NCI-H510A (cell line): ENCODE measurements at regions not wholly inside any gene's neighbourhood (a gene's known extent, or its start where the extent isn't known, plus 50 kb on each side); places are given as distances from the start of the nearest gene placed in this dataset.
A peak's percentile ranks its signal among the peaks of the same experiment; 100 is the strongest.

Source experiments
- DNase-seq: peaks from one replicate; lab custom pipeline; 2025; lab: John Stamatoyannopoulos, UW

DNA sequence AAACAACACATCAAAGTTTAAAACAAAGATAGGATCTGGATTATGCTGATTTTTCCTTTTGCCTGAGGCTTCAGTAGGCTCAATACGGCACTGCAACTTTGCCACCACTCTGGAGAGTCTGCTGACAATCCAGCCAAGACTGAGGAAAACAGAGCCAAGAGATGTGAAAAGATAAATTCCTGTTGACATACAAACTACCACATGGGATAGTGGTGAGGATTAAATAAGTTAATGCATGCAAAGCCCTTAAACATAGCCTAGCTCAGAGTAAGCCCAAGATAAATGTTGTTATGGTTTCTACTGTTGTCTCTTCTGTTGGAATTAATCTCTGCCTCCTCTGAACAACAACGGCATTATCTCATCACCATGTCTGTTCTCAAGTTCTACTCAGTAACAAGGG, 245.9 kb upstream of the LMCD1 start:
- no peak for DNase-seq

DNA sequence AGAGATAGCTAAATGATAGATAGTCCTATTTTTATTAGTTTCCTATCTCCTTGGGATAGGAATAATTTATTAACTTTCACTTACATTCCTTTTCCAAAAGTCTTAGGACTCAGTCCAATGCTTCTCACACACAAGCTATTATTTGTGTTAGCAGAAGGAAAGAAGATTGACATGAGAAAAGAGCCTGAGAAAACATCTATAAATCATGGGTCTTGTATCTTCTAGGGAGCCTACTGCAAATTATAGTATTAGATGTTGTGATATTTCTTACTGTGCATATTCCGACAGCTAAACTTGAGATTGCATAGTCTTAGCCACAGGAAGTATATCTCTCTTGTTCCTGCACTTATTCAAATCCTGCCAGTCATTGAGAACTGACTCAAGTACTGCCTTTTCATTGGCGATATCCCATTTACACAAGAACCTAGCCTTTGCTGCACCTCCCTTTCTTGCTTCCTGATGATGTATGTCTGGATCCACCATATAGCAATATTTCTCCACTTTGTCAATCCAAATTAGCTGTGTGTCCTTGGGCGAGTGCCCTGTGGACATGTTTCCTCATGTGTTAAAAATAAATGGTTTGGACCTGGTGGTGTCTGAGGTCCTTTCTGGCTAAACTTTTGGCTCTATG, 245.1 kb upstream of the LMCD1 start:
- no peak for DNase-seq

- DNase-seq: no peak
These were observed 240.6 kb upstream of the LMCD1 start for GRCh38 chr3:8261018-8261417.

DNA sequence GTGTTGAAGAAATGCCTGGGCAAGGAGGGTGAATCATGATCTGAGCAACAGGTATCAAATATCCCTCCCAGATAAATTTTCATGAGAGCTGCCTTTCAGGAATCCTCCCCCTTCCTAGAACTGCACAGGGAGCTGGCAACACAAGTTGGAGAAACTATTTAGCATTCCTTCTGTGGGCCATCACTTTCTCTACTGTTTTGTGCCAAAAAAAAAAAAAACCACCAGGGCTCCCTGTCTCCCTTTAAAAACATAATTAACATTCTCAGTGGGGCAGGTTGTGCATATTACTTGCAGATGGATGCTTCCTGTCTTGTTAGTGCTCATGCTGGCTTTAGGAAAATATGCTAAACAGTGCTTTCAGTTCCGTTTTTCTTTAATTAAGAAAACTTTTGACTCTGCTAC, 234.9 kb upstream of the LMCD1 start:
- no peak for DNase-seq

- DNase-seq: no peak
These were observed 228.1 kb upstream of the LMCD1 start for GRCh38 chr3:8273479-8273878.

GRCh38 chr3:8276056-8276455, 225.6 kb upstream of the LMCD1 start:
- no peak for DNase-seq

- DNase-seq: no peak
These were observed 225.1 kb upstream of the LMCD1 start for GRCh38 chr3:8276506-8276905.

DNA sequence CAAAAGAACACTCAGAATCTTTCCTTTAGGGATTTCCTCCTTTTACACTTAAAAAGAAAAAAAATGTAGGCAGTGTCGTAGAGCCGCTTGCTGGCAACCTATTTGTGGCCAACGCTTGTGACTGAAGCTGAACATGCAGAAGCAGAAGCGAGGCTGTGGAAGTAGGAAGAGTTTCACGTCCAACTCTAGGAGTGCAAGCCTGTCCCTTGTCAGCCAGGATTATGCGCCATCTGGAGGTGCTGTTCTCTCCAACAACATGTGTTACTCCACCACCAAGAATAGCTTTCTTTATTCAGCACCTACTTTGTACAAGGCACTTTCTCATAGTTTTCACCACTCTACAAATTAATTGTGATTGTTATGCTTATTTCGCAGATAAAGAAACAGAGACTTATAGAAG, 223.2 kb upstream of the LMCD1 start:
- DNase-seq: no peak

GRCh38 chr3:8279476-8279875, 222.1 kb upstream of the LMCD1 start:
- DNase-seq: no peak

- no peak for DNase-seq
These were observed 221.6 kb upstream of the LMCD1 start for GRCh38 chr3:8279886-8280550.

GRCh38 chr3:8282541-8283165, 219.0 kb upstream of the LMCD1 start:
- DNase-seq: no peak

- no peak for DNase-seq
These were observed 218.4 kb upstream of the LMCD1 start for GRCh38 chr3:8283193-8283592.

DNA sequence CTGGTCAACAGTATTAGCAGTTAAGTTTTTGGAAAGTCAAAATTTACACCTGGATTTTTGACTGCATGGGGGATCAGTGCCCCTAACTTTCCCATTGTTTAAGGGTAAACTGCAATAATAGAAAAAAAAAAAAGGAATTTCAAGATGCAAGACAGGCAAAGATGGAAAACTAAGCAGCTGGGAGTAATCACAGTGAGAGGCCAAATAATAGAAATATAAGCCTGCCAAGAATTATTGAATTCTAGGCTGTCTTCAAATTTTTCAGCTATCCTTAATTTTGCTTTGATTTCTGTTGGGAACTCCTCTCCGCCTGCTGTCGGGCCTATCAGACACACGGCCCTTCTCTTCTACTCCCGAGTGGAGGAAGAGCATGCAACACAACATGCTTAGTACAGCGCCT, 215.5 kb upstream of the LMCD1 start:
- DNase-seq: no peak

- no peak for DNase-seq
These were observed 214.9 kb upstream of the LMCD1 start for GRCh38 chr3:8286749-8287148.

DNA sequence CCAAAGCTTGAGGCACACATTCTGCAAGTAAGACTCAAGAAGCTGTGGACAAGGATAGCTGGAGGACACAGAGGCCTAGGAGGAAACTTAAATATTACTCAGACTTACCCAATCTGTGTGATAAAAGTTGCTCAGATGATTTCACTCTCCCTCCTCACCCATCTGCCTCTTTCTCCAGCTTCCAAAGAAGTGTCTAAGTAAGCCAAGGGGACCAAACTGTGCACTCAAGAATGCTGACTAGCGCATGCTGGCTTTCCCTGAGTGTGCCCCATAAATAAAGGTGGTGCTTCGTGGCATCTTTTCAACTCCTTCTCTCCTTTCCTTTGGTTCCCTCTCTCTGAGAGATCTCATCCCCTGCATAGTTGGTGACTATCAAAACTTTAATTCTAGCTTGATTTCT, 211.0 kb upstream of the LMCD1 start:
- no peak for DNase-seq

- no peak for DNase-seq
These were observed 205.2 kb upstream of the LMCD1 start for GRCh38 chr3:8296461-8296860.

GRCh38 chr3:8298021-8298954, 203.3 kb upstream of the LMCD1 start:
- DNase-seq: no peak

GRCh38 chr3:8301977-8302735, 199.5 kb upstream of the LMCD1 start:
- no peak for DNase-seq

DNA sequence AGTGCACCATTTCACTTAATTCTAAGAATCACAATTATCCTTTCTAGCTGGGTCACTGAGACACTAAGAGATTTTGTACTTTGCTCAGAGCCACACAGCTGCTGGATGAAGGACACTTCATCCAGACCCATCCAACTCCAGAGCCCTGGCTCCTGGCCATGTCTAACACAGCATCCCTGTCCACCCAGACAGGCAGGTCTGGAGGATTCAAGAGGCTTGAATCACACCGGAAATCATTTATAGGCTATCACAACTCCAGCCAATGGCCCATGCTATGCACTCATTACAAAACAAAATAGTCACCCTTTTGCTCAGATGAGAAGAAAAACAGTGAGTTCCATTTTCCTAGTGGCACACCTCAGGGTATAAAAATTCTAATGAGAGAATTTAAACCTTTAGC, 198.2 kb upstream of the LMCD1 start:
- no peak for DNase-seq

DNA sequence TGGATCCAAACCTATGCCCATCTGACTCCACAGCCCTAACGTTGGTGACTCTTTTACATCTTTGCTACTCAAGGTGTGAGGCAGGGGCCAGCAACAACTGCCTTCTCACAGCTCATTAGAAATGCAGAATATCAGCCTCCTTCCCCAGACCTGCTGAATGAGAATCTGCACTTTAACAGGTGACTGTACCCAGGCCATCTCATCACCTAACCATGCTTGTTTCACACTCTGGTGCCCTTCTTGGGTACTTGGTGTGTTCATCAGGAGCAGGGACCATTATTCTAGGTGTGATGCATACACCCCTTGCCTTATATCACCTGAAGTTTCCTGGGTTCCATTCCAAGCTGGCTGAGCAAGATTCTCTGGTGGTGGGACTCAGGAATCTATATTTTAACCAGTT, 196.3 kb upstream of the LMCD1 start:
- DNase-seq: no peak

GRCh38 chr3:8307545-8308110, 194.0 kb upstream of the LMCD1 start:
- peak; percentile 55 for DNase-seq
